Esophagus (tissue), 2 donors: ENCODE measurements at regions not wholly inside any gene's neighbourhood (a gene's known extent, or its start where the extent isn't known, plus 50 kb on each side); places are given as distances from the start of the nearest gene placed in this dataset.

Experiments used
- H3K27ac ChIP-seq, 2 donors: one replicate each; pipeline ENCODE4 v1.5.1; 2013; ENCODE audit warnings: low read depth in 2 of 2, mild to moderate bottlenecking in 2 of 2, inconsistent platforms in 1 of 2, low read length in 1 of 2, moderate library complexity in 1 of 2
- H3K27me3 ChIP-seq, 2 donors: one replicate each; pipeline ENCODE4 v1.6.1; 2013; ENCODE audit warnings: low read length in 2 of 2, control low read depth in 1 of 2, mild to moderate bottlenecking in 1 of 2; ENCODE audit not compliant: insufficient read depth in 2 of 2, control insufficient read depth in 1 of 2
- H3K36me3 ChIP-seq, 2 donors: one replicate each; pipeline ENCODE4 v1.6.1; 2013; ENCODE audit warnings: low read length in 1 of 2; ENCODE audit not compliant: control insufficient read depth in 2 of 2, insufficient read depth in 2 of 2
- H3K4me1 ChIP-seq, 2 donors: one replicate each; pipeline ENCODE4 v1.6.1; 2013; ENCODE audit warnings: low read length in 1 of 2; ENCODE audit not compliant: control insufficient read depth in 2 of 2, insufficient read depth in 2 of 2
- H3K4me3 ChIP-seq, 2 donors: one replicate each; pipeline ENCODE4 v1.5.1; 2013; ENCODE audit warnings: low read length in 2 of 2, mild to moderate bottlenecking in 2 of 2, low read depth in 1 of 2, moderate library complexity in 1 of 2
- H3K9me3 ChIP-seq, 2 donors: one replicate each; pipeline ENCODE4 v1.6.1; 2013; ENCODE audit warnings: mild to moderate bottlenecking in 2 of 2, low read depth in 1 of 2, low read length in 1 of 2, moderate library complexity in 1 of 2; ENCODE audit not compliant: control insufficient read depth in 2 of 2, insufficient read depth in 1 of 2
- WGBS, 2 donors: extraction: QIAGEN DNeasy Blood & Tissue Kit; methylation state at CpG; one replicate each; pipeline ENCODE4 v1.1.7; 2013; 5-methylcytosine and 5-hydroxymethylcytosine counted together
- donor health status: healthy with polysubstance abuse.
- donor health status: Bipolar disorder and iron deficiency.

GRCh38 chr16:59574296-59574695, 840.2 kb upstream of the GOT2 start:
- H3K36me3 ChIP-seq, result no peaks in the 10 kb centered on the region
- WGBS, 2 donors, result 77 to 82% methylated on average over 1 of the region's 1 CpG
- H3K27me3 ChIP-seq, result no peaks in the 10 kb centered on the region
- H3K4me3 ChIP-seq, result no peak overlapping the region
- H3K4me1 ChIP-seq, result no peaks in the 10 kb centered on the region
- H3K9me3 ChIP-seq, result no peaks in the 10 kb centered on the region
- no peak overlapping the region for H3K27ac ChIP-seq

- Histone ChIP-seq H3K9me3 (no peaks in the 10 kb centered on the region), H3K4me3 (no peak overlapping the region), H3K36me3 (no peaks in the 10 kb centered on the region), H3K27me3 (no peaks in the 10 kb centered on the region), H3K4me1 (no peaks in the 10 kb centered on the region), H3K27ac (no peak overlapping the region)
- WGBS, 2 donors, result 78 to 81% methylated on average over 5 of the region's 5 CpGs
Observed at GRCh38 chr16:59573528-59574271, 839.6 kb upstream of the GOT2 start.

- Histone ChIP-seq H3K4me1 (no peaks in the 10 kb centered on the region), H3K36me3 (no peaks in the 10 kb centered on the region), H3K4me3 (no peak overlapping the region), H3K27me3 (no peaks in the 10 kb centered on the region), H3K9me3 (no peaks in the 10 kb centered on the region), H3K27ac (no peak overlapping the region)
- 84 to 87% methylated on average over 5 of the region's 5 CpGs for WGBS, 2 donors
Observed at GRCh38 chr16:59567496-59567895, 833.4 kb upstream of the GOT2 start.

- Histone ChIP-seq H3K27me3 (no peaks in the 10 kb centered on the region), H3K36me3 (no peaks in the 10 kb centered on the region), H3K27ac (no peak overlapping the region), H3K9me3 (no peaks in the 10 kb centered on the region), H3K4me3 (no peak overlapping the region), H3K4me1 (no peaks in the 10 kb centered on the region)
Observed at GRCh38 chr16:59566446-59566845, 832.3 kb upstream of the GOT2 start.

- H3K36me3 ChIP-seq, result no peaks in the 10 kb centered on the region
- no peak overlapping the region for H3K27ac ChIP-seq
- no peaks in the 10 kb centered on the region for H3K9me3 ChIP-seq
- no peak overlapping the region for H3K4me3 ChIP-seq
- no peaks in the 10 kb centered on the region for H3K4me1 ChIP-seq
- H3K27me3 ChIP-seq, result no peaks in the 10 kb centered on the region
Observed at GRCh38 chr16:59558679-59559078, 824.6 kb upstream of the GOT2 start.

GRCh38 chr16:59552164-59552563, 818.0 kb upstream of the GOT2 start:
- Histone ChIP-seq H3K4me3 (no peak overlapping the region), H3K9me3 (no peaks in the 10 kb centered on the region), H3K27me3 (no peaks in the 10 kb centered on the region), H3K4me1 (no peaks in the 10 kb centered on the region), H3K36me3 (no peaks in the 10 kb centered on the region), H3K27ac (no peak overlapping the region)
- WGBS, 2 donors, result 67 to 81% methylated on average over 5 of the region's 5 CpGs

- Histone ChIP-seq H3K9me3 (no peaks in the 10 kb centered on the region), H3K36me3 (no peaks in the 10 kb centered on the region), H3K27me3 (no peaks in the 10 kb centered on the region), H3K4me1 (no peaks in the 10 kb centered on the region), H3K4me3 (no peak overlapping the region), H3K27ac (no peak overlapping the region)
- WGBS, 2 donors, result 61 to 80% methylated on average over 1 of the region's 1 CpG
Observed at GRCh38 chr16:59545721-59546120, 811.6 kb upstream of the GOT2 start.

- H3K4me1 ChIP-seq, result no peaks in the 10 kb centered on the region
- no peak overlapping the region for H3K4me3 ChIP-seq
- H3K9me3 ChIP-seq, result no peaks in the 10 kb centered on the region
- WGBS, 2 donors, result 42 to 45% methylated on average over 4 of the region's 4 CpGs
- no peaks in the 10 kb centered on the region for H3K36me3 ChIP-seq
- no peaks in the 10 kb centered on the region for H3K27me3 ChIP-seq
- H3K27ac ChIP-seq, result no peak overlapping the region
Observed at GRCh38 chr16:59543641-59544040, 809.5 kb upstream of the GOT2 start.

GRCh38 chr16:59540621-59541020, 806.5 kb upstream of the GOT2 start:
- 75 to 78% methylated on average over 8 of the region's 8 CpGs for WGBS, 2 donors
- Histone ChIP-seq H3K9me3 (no peaks in the 10 kb centered on the region), H3K4me3 (no peak overlapping the region), H3K4me1 (no peaks in the 10 kb centered on the region), H3K27ac (no peak overlapping the region), H3K36me3 (no peaks in the 10 kb centered on the region), H3K27me3 (no peaks in the 10 kb centered on the region)

GRCh38 chr16:59535298-59535697, 801.2 kb upstream of the GOT2 start:
- Histone ChIP-seq H3K9me3 (no peaks in the 10 kb centered on the region), H3K4me3 (no peak overlapping the region), H3K36me3 (no peaks in the 10 kb centered on the region), H3K27ac (no peak overlapping the region), H3K27me3 (no peaks in the 10 kb centered on the region), H3K4me1 (no peaks in the 10 kb centered on the region)
- WGBS, 2 donors, result 72 to 81% methylated on average over 4 of the region's 4 CpGs
